ENCODE measurements at regions not wholly inside any gene's neighbourhood (a gene's known extent, or its start where the extent isn't known, plus 50 kb on each side); places are given as distances from the start of the nearest gene placed in this dataset.

GRCh38 chr9:79292731-79293280 is 279.0 kb upstream of the TLE4 start:
- Histone ChIP-seq H3K4me3 (ENCODE audit: extremely low read depth in 1 of 4, insufficient read depth in 2 of 4, low read depth in 3 of 4, low read length in 4 of 4) (no peak overlapping the region), H3K79me1 (ENCODE audit: low read depth, low read length) (no peaks in the 10 kb centered on the region), H3K4me2 (ENCODE audit: insufficient read depth in 1 of 2, low read depth in 2 of 2, low read length in 2 of 2) (no peak overlapping the region), H2BK15ac (ENCODE audit: low read length) (no peak overlapping the region), H2BK120ac (replicated peaks; ENCODE audit: low read depth, low read length) (no peak overlapping the region), H4K91ac (replicated peaks; ENCODE audit: insufficient read length, low read length) (no peak overlapping the region), H2BK12ac (ENCODE audit: low read depth, low read length) (no peak overlapping the region), H3K27me3 (replicated peaks in 1 of 4; ENCODE audit: control insufficient read depth in 3 of 4, extremely low read depth in 1 of 4, insufficient read depth in 3 of 4, low read length in 3 of 4) (no peaks in the 10 kb centered on the region), H4K20me1 (replicated peaks in 1 of 2; ENCODE audit: control insufficient read depth in 1 of 2, insufficient read depth in 2 of 2, low read length in 2 of 2) (no peaks in the 10 kb centered on the region), H4K8ac (ENCODE audit: extremely low read depth, insufficient read depth, low read length) (no peak overlapping the region), H2BK5ac (ENCODE audit: low read depth, low read length) (no peak overlapping the region), H3K14ac (ENCODE audit: insufficient read length) (no peak overlapping the region), H2AFZ (ENCODE audit: low read length) (no peak overlapping the region), H3K23ac (ENCODE audit: insufficient read length) (no peak overlapping the region), H3K27ac (ENCODE audit: low read depth, low read length) (no peak overlapping the region), H3K23me2 (ENCODE audit: low read depth, low read length) (no peaks in the 10 kb centered on the region), H3K79me2 (ENCODE audit: control insufficient read depth in 1 of 2, insufficient read depth in 2 of 2, low read length in 2 of 2) (no peaks in the 10 kb centered on the region), H3K36me3 (ENCODE audit: control insufficient read depth in 2 of 4, insufficient read depth in 4 of 4, low read length in 3 of 4) (no peaks in the 10 kb centered on the region), H2AK5ac (ENCODE audit: low read depth, low read length) (no peak overlapping the region), H3K4ac (replicated peaks; ENCODE audit: insufficient read length, low read depth, low read length) (no peak overlapping the region), H3K56ac (replicated peaks; ENCODE audit: insufficient read length, low read depth, low read length) (no peak overlapping the region), H2BK20ac (ENCODE audit: low read length) (no peak overlapping the region), H3K9ac (replicated peaks in 1 of 4; ENCODE audit: extremely low read depth in 1 of 4, low read depth in 3 of 4, low read length in 3 of 4) (no peak overlapping the region), H3K18ac (ENCODE audit: extremely low read depth, low read length) (no peak overlapping the region), H3K9me3 (ENCODE audit: insufficient read depth in 2 of 2, low read depth in 1 of 2, low read length in 1 of 2) (no peaks in the 10 kb centered on the region), H4K5ac (ENCODE audit: insufficient read length, low read depth, low read length) (no peak overlapping the region), H3K4me1 (replicated peaks in 1 of 4; ENCODE audit: control insufficient read depth in 3 of 4, insufficient read depth in 4 of 4, low read length in 3 of 4) (no peaks in the 10 kb centered on the region; a peak in 1 of 7 replicates)
- DNase-seq (ENCODE audit: low read depth in 1 of 2, low spot score in 2 of 2) (no peak), FAIRE-seq (no peak)
- 56% methylated on average over 1 of the region's 1 CpG; no CpG with 5 or more reads in 1 of the 2 experiments for WGBS, 2 experiments (ENCODE audit: extremely low coverage in 1 of 2, insufficient coverage in 1 of 2, insufficient read length in 1 of 2, insufficient replicate concordance in 2 of 2, low coverage in 1 of 2, low lambda C conversion rate in 2 of 2, missing lambda C conversion rate in 1 of 2)
- ChIA-PET CTCF (ENCODE audit: partially characterized antibody) (interaction anchor here (1.5 kb wide), 1 partner anchor 38 kb away, joined by 3 read pairs; no protein-coding TSS in a partner anchor), POLR2A (ENCODE audit: partially characterized antibody) (no interaction called here)
- no peak for TF ChIP-seq RXRA (IDR thresholded peaks at IDR 0.05; ENCODE audit: insufficient read depth, low read depth, low read length)
- TF ChIP-seq CHD1 (IDR thresholded peaks at IDR 0.05; ENCODE audit: low read depth, low read length) = no peak
- no peak for TF ChIP-seq ASH2L (IDR thresholded peaks at IDR 0.05; ENCODE audit: low read length)
- TF ChIP-seq RAD21 (IDR thresholded peaks at IDR 0.05 in 1 of 2, conservative IDR thresholded peaks at IDR 0.05 in 1 of 2; ENCODE audit: low read depth in 2 of 2, low read length in 2 of 2) = no peak
- TF ChIP-seq EZH2 (IDR thresholded peaks at IDR 0.05; ENCODE audit: low read depth, low read length, severe bottlenecking) = no peak
- TF ChIP-seq E2F6 (IDR thresholded peaks at IDR 0.05) = no peak
- TF ChIP-seq BACH1 (IDR thresholded peaks at IDR 0.05; ENCODE audit: low read length) = no peak
- TF ChIP-seq RNF2 (IDR thresholded peaks at IDR 0.05; ENCODE audit: borderline replicate concordance, low read depth, low read length, missing control alignments, poor library complexity, severe bottlenecking) = no peak
- no peak for TF ChIP-seq POU5F1 (IDR thresholded peaks at IDR 0.05; ENCODE audit: low read depth, low read length)
- TF ChIP-seq YY1 (IDR thresholded peaks at IDR 0.05; ENCODE audit: low read depth, low read length) = no peak
- TF ChIP-seq KDM4A (IDR thresholded peaks at IDR 0.05; ENCODE audit: low read depth, low read length, severe bottlenecking) = no peak
- no peak for TF ChIP-seq TAF7 (optimal IDR thresholded peaks at IDR 0.05; ENCODE audit: borderline replicate concordance, low read depth, low read length)
- TF ChIP-seq NRF1 (IDR thresholded peaks at IDR 0.05; ENCODE audit: low read depth, low read length) = no peak
